ENCODE measurements at regions not wholly inside any gene's neighbourhood (a gene's known extent, or its start where the extent isn't known, plus 50 kb on each side); places are given as distances from the start of the nearest gene placed in this dataset.

DNA sequence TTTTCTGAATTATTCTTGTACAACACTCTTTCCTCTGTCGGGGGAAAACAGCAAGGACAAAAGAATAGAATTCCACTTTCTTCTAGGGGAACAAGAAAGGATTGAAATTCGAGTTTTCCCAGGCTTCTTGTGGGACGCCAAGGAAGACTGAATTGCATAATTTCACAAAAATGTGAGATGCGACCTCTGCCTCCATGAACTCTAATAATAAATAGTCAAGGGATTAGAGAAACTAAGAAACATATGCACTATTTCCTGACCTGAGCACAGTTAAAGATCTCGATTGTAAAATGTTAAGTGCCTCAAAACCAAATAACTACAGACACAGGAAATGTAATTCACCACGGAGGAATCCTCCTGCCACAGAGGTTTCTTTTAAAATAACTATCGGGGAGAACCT, 117.3 kb upstream of the MARK1 start:
- no peak overlapping the region for H3K4me3 ChIP-seq (replicated peaks; ENCODE audit: insufficient read depth, low read length)
- no peak for DNase-seq (ENCODE audit: low read depth in 1 of 2, low spot score in 1 of 2)
- TF ChIP-seq CTCF (IDR thresholded peaks at IDR 0.05; ENCODE audit: insufficient read depth, low read length) (no peak), POLR2AphosphoS5 (IDR thresholded peaks at IDR 0.05; ENCODE audit: low read depth) (no peak), SPI1 (IDR thresholded peaks at IDR 0.05; ENCODE audit: borderline replicate concordance, low read depth) (no peak), GABPA (IDR thresholded peaks at IDR 0.05; ENCODE audit: low read depth) (no peak)
- TF ChIP-seq, protein P1, sequence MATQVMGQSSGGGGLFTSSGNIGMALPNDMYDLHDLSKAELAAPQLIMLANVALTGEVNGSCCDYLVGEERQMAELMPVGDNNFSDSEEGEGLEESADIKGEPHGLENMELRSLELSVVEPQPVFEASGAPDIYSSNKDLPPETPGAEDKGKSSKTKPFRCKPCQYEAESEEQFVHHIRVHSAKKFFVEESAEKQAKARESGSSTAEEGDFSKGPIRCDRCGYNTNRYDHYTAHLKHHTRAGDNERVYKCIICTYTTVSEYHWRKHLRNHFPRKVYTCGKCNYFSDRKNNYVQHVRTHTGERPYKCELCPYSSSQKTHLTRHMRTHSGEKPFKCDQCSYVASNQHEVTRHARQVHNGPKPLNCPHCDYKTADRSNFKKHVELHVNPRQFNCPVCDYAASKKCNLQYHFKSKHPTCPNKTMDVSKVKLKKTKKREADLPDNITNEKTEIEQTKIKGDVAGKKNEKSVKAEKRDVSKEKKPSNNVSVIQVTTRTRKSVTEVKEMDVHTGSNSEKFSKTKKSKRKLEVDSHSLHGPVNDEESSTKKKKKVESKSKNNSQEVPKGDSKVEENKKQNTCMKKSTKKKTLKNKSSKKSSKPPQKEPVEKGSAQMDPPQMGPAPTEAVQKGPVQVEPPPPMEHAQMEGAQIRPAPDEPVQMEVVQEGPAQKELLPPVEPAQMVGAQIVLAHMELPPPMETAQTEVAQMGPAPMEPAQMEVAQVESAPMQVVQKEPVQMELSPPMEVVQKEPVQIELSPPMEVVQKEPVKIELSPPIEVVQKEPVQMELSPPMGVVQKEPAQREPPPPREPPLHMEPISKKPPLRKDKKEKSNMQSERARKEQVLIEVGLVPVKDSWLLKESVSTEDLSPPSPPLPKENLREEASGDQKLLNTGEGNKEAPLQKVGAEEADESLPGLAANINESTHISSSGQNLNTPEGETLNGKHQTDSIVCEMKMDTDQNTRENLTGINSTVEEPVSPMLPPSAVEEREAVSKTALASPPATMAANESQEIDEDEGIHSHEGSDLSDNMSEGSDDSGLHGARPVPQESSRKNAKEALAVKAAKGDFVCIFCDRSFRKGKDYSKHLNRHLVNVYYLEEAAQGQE (IDR thresholded peaks at IDR 0.05; ENCODE audit: insufficient replicate concordance, low read depth), result no peak
- H3K27me3 ChIP-seq (ENCODE audit: insufficient read depth, poor library complexity, severe bottlenecking), result no peaks in the 10 kb centered on the region
- H3K27ac ChIP-seq (replicated peaks), result no peak overlapping the region

GRCh38 chr1:220409771-220410595, 118.0 kb upstream of the MARK1 start:
- no peak for DNase-seq (ENCODE audit: low read depth in 1 of 2, low spot score in 1 of 2)
- Histone ChIP-seq H3K27ac (replicated peaks) (no peak overlapping the region), H3K27me3 (ENCODE audit: insufficient read depth, poor library complexity, severe bottlenecking) (no peaks in the 10 kb centered on the region), H3K4me3 (replicated peaks; ENCODE audit: insufficient read depth, low read length) (no peak overlapping the region)
- TF ChIP-seq, protein P1 (IDR thresholded peaks at IDR 0.05; ENCODE audit: insufficient replicate concordance, low read depth), result no peak
- TF ChIP-seq POLR2AphosphoS5 (IDR thresholded peaks at IDR 0.05; ENCODE audit: low read depth) (no peak), SPI1 (IDR thresholded peaks at IDR 0.05; ENCODE audit: borderline replicate concordance, low read depth) (no peak), GABPA (IDR thresholded peaks at IDR 0.05; ENCODE audit: low read depth) (no peak), CTCF (IDR thresholded peaks at IDR 0.05; ENCODE audit: insufficient read depth, low read length) (no peak)

GRCh38 chr1:220407191-220407590, 120.7 kb upstream of the MARK1 start:
- Histone ChIP-seq H3K27me3 (ENCODE audit: insufficient read depth, poor library complexity, severe bottlenecking) (no peaks in the 10 kb centered on the region), H3K4me3 (replicated peaks; ENCODE audit: insufficient read depth, low read length) (no peak overlapping the region), H3K27ac (replicated peaks) (no peak overlapping the region)
- no peak for TF ChIP-seq CTCF (IDR thresholded peaks at IDR 0.05; ENCODE audit: insufficient read depth, low read length)
- TF ChIP-seq POLR2AphosphoS5 (IDR thresholded peaks at IDR 0.05; ENCODE audit: low read depth), result no peak
- TF ChIP-seq GABPA (IDR thresholded peaks at IDR 0.05; ENCODE audit: low read depth), result no peak
- TF ChIP-seq, protein P1 (IDR thresholded peaks at IDR 0.05; ENCODE audit: insufficient replicate concordance, low read depth), result no peak
- TF ChIP-seq SPI1 (IDR thresholded peaks at IDR 0.05; ENCODE audit: borderline replicate concordance, low read depth), result no peak
- no peak for DNase-seq (ENCODE audit: low read depth in 1 of 2, low spot score in 1 of 2)
